Activated T-cell treated with anti-CD3 and anti-CD28 coated beads, Interleukin-2, amount 50 U/mL, for 48 hours (primary cell): ENCODE measurements at regions not wholly inside any gene's neighbourhood (a gene's known extent, or its start where the extent isn't known, plus 50 kb on each side); places are given as distances from the start of the nearest gene placed in this dataset.

Experiments used
- DNase-seq, 2 experiments: peaks; one replicate each; pipeline ENCODE4 v3.0.0-alpha.2; 2020

DNA sequence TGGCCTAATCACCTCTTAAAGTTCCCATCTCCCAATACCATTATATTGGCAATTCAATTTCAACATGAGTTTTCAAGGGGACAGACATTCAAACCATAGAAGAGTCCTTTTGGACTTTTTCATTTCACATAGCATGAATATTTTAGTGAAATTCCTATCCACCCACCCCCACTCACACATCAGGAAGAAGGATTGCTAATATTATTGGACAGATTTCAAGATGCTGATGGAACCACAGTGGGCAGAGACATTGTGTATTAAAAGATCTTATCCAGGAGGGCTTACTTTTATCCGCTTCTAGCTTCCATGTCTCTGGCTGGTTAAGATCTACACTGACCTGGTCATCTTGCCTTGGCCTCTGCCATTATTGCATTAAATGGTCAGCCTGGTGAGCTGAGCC is 297.4 kb upstream of the ACVR2A start:
- DNase-seq, result no peak

DNA sequence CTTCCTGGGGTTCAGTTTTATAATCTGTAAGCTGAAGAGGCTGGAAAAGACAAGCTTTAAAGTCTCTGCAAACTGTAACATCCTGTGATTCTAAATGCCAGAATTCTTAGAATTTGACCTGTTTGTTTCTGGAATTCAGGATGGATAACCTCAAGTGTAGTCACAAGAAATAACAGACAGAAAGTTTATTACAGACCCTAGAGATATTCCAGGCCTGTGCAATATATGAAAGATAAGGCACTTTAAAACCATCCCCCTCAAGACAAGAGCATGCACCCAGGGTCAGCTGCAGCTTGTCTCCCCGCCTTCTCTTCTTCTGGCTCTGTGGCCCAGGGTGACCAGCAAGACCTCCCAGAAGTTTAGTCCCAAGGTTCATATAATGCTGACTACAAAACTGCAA is 298.7 kb upstream of the ACVR2A start:
- DNase-seq, result no peak

- no peak for DNase-seq
These were observed 301.8 kb upstream of the ACVR2A start for GRCh38 chr2:147543056-147543455.

DNA sequence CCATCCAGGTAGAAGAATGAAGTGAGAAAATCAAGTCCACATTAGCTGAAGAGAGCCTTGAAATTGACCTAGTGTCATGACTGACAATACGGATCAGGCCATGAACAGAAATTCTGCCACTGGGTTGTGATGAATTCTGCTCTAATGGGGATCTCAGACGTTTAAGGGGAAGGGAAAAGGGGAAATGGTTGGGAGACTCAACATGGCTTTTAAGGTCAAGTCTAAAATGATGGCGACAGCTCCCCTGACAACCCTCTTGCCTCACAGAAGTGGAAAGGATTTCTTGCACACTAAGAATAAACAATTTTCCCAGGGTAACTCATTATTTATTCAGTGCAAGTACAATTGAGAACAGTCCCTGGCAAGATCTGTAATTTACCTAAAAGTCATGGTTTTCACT is 302.5 kb upstream of the ACVR2A start:
- DNase-seq, result no peak

- no peak for DNase-seq
These were observed 303.5 kb upstream of the ACVR2A start for GRCh38 chr2:147541314-147541713.

DNA sequence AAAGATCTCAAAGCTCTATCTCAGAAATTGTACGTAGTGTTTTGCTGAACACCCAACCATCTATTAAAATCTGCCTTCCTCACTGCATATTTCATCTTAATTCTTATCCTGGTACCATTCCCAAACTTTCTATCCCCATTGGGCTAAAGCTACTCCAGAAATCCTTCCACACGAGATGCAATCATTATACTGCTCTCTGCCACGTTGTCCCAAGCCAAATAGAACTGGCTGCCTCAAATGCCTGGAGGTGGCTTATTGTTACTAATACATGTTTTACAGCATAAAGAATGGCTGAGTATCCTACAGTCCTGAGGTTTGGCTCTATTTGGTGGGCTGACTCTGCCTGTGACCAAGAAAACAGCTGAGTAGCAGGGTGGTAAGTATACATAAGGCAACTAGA is 306.0 kb upstream of the ACVR2A start:
- no peak for DNase-seq

DNA sequence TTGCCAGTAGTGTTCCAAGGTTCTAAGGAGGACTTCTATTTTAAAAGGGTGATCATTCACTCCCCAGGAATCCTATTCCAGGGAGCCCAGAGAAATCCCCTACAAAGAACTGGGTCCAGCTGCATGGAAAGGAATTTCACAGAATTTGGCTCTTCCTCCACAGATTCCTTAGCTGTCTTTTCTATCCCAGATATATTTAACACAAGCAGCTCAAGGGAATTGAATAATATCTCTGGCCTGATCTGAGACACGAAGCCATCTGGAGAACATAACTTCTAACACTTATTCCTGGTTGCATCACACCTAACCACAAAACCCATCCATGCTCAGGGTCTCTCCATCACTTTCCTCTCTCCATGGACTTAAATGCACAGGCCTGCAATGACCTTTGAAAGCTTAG is 306.7 kb upstream of the ACVR2A start:
- DNase-seq, result no peak

GRCh38 chr2:147531269-147531668 is 313.6 kb upstream of the ACVR2A start:
- DNase-seq, result no peak

GRCh38 chr2:147530033-147530432 is 314.8 kb upstream of the ACVR2A start:
- DNase-seq, result no peak

- DNase-seq, result no peak
These were observed 318.9 kb upstream of the ACVR2A start for GRCh38 chr2:147525819-147526489.

DNA sequence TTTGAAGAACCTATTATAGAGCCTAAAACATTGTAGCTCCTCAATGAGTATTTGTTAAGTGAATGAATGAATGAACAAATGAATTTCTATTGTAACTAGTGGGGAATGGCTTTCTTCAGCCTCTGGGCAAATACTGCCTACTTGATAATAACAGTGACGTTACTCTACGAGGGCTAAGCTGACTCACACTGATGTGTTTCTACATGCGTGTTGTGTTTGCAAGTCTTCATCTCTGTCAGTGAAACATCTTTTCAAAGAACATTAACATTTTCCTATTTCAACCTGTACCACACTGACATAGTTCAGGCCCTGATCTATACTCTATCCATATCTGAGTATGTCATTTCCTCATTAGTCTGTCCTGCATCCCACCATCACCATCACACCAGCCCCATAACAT is 319.9 kb upstream of the ACVR2A start:
- DNase-seq, result no peak

- no peak for DNase-seq
These were observed 321.4 kb upstream of the ACVR2A start for GRCh38 chr2:147523415-147523814.

- DNase-seq, result no peak
These were observed 322.9 kb upstream of the ACVR2A start for GRCh38 chr2:147521936-147522335.

- DNase-seq, result no peak
These were observed 324.0 kb upstream of the ACVR2A start for GRCh38 chr2:147520817-147521216.

GRCh38 chr2:147519178-147519577 is 325.7 kb upstream of the ACVR2A start:
- DNase-seq, result no peak

DNA sequence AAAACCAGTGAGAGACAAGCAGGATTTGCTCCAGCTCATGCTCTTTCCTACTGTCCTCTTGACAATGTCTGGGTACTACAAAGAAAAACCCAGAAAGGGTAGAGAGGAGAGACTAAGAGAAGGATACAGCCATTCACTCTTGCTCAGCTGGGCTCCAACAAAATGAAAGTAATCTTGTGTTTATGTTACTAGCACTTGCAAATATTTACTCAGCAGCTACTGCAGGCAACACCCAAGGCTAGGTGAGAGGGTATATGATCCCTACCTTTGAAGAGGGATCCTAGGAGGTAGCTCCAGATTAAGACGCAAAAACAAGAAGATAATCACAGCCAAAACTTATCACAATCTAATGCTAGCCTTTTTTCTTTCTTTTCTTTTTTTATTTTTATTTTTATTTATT is 329.6 kb upstream of the ACVR2A start:
- DNase-seq, result no peak

DNA sequence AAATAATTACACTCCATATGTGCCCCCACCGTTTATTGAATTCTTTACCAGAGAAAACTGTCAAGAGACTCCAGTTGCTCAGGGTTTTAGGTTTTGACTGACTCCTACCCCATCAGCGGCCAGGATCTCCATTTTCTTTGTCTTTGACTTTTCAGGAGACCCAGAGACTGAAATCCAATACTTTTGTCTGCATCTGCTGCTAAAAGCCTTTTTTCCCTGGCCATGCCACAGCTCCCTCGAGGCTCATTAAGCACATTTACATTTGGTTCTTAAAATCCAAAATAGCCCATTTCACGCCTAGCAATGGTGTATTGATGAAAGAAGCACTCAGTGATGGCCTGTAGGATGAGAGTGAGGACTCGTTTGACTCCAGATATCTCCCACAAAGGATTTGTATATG is 332.6 kb upstream of the ACVR2A start:
- no peak for DNase-seq

DNA sequence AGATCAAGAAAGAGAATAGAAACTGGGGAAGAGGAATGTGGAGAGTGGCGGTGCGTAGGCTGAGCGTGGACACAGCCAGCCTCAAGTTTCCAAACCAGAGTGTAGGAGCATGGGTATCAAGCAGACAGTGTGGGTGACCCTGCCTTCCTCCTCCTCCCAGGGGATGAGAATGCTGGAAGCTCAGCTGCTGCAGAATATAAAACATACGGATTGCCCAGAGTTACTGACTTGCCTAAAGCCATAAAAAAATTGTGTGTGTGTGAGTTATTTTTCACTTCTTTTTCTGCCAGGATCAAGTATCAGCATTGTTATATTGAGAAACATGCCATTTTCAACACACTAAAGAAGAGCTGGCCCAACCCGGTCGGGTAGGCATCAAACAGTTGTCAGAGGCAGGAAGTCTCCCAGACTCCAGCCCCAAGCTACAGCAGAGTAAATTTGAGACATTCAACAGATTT is 333.3 kb upstream of the ACVR2A start:
- DNase-seq, result no peak

DNA sequence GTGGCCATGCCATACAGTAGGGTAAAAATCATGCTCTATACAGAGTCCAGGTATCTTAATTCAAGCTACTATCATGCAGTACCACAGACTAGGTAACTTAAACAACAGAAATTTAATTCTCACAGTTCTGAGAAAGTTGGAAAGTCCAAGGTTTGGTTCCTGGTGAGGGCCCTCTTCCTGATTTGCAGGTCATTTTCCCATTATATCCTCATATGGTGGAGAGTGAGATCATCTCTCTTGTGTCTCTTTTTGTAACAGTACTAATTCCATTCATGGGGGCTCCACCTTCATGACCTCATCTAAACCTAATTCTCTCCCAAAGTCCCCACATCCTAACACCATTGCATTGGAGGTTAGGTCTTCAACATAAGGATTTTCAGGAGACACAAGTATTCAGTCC is 335.0 kb upstream of the ACVR2A start:
- no peak for DNase-seq

- DNase-seq, result no peak
These were observed 337.9 kb upstream of the ACVR2A start for GRCh38 chr2:147506889-147507288.

DNA sequence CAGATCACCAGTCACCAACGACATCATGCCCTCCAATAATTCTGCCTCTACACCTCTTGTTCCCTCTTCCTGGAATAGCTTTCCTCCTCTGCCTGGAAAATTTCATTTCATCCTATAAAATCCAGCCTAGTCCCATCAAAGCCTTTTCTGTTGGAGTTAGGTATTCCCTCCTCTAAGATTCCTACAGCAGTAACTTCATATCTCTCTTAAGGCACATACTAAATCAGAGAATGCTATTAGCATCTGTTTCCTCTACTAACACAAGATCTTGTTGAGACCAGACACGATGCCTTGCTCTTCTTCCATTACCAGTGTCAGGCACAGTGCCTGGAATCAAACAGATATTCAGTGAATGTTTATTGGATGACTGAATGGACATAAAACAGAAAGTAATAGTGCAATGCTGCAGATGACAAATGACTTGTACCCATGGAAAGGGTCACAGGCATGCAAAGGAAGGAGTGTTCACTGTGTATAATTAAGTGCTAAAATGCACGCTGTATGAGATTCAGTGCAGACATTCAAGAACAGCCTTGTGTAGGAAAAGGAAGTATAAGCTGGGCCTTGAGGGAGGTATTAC is 342.0 kb upstream of the ACVR2A start:
- DNase-seq, result no peak

DNA sequence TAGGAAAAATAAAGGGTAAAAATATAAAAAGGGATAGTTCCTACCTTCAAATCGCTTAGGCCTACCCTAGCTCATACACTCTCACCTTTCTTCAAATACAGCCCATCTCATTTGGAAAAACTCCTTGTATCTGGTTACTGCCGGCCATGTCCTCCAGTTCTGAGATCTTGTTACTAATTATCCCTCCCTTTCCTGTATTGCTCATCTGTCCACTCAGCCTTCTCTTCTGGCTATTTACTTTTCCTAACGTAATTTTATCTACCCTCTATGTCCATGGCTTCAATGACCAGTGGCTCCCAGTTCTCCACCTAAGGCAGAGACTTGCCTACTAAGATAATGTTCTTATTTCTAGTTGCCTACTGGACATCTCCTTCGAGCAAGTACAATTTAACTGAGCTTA is 342.9 kb upstream of the ACVR2A start:
- DNase-seq, result no peak

DNA sequence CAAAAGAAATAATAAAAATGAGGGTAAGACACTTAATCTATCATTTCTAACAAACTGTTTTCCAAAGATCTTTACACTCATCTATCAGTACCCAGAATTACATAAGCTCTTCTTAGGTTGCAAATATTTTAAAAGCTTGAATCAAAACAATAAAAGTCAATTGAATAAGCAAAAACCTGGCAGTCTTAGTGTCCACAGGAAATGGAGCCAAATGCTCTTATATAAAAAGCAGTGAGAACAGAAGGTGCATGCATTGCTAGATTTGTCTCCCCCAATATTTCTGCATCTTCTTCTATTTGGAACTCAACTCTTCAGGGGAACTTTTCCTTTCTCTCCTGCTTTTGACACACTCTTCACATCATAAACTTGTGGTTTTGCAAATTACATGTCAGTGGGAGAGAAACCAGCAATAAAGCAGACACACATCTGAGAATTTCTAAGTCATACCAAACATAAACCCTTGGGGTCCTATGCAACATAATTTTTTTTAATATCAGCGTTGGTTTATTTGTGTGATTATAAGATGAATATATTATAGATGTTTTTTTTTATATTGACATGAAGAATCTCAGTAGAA is 343.9 kb upstream of the ACVR2A start:
- DNase-seq, result no peak

DNA sequence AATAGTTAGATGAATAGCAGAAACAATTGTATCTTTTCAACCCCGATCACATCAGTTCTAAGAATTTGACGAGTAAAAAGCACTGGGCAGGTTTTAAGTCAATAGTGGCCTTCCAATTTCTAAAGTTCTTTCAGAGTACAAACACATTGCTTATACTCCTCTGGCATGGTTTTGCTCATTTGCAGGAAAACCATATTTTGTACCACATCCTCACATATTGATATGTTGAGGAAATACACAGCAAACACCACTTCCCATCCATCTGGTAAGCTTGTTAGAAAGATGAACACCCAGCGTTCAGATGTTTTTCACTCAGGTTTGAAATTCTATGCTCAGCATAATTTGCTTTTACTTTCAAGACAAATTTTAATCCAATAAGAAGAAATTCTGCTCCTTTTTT is 344.6 kb upstream of the ACVR2A start:
- DNase-seq, result no peak

- no peak for DNase-seq
These were observed 345.0 kb upstream of the ACVR2A start for GRCh38 chr2:147499785-147500184.
